Posterior vena cava (tissue), 2 donors: ENCODE measurements at regions not wholly inside any gene's neighbourhood (a gene's known extent, or its start where the extent isn't known, plus 50 kb on each side); places are given as distances from the start of the nearest gene placed in this dataset.
"Not testable (repeated sequence)": the region's sequence is repeated elsewhere in the genome, so short reads cannot be mapped to it uniquely, and the experiment has no call there.

Experiments used
- DNase-seq: peaks from one replicate; pipeline ENCODE4 v3.0.0-alpha.2; 2020; ENCODE audit warnings: low spot score
- intact Hi-C, 2 donors: fragments of 100-400 bp; cut with DNase I; formaldehyde crosslinking; loops; one replicate each; pipeline versions ENCODE4 v1.14.1 to v1.14.2; 2022 to 2023
- donor health status: DM: yes; HTN: yes; CAD: no.
- donor health status: DM: yes; HTN: yes; CAD: no.

DNA sequence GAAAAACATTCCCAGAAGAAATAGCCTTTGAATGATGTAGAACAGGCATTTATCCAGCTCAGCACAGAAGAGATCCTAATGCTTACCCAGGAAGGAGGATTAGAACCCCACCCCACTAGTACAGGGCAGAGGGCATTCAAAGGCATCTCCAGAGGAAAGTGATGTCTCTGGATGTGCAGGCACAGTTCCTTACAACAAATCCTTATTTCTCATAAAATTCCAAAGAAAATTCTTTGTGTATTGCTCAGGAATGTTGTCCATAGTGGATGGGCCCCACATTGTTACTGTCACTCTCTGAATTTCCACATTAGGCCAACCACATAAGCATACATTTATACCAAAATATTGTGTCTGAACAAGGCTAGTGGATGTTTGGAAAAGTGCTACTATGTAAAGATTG is 243.0 kb downstream of the ADRA2A start:
- no peak for DNase-seq
- intact Hi-C loops = no loop called here

DNA sequence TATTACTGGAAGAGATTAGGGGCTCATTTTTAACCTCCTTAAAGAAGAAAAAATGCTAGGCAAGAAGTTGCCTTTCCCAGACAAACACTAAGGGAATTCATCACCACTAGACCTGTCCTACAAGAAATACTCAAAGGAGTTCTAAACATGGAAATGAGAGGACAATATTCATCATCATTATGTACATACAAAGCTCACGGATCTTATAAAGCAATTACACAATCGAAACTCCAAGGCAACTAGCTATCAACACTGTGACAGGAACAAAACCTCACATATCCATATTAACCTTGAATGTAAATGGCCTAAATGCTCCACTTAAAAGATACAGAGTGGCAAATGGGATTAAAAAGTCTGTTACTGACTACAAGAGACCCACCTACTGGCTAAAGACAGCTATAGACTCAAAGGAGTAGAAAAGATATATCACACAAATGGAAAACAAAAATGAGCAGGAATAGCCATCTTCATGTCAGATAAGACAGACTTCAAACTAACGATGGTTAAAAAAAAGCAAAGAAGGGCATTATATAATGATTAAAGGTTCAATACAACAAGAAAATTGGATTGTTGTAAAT is 246.6 kb downstream of the ADRA2A start:
- no peak for DNase-seq
- intact Hi-C loops = no loop called here

DNA sequence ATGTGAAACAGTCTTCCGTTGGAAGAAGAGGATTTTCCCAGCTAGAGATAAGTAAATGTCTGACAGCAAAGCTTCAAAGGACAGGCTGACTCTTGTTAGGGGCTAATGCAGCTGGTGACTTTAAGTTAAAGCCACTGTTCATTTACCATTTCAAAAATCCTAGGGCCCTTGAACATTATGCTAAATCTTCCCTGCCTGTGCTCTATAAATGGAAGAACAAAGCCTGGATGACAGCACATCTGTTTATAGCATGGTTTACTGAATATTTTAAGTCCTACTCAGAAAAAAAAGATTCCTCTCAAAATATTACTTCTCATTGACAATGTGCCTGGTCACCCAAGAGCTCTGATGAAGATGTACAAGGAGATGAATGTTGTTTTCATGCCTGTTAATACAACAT is 255.3 kb downstream of the ADRA2A start:
- DNase-seq, intact Hi-C loops: not testable (repeated sequence)

DNA sequence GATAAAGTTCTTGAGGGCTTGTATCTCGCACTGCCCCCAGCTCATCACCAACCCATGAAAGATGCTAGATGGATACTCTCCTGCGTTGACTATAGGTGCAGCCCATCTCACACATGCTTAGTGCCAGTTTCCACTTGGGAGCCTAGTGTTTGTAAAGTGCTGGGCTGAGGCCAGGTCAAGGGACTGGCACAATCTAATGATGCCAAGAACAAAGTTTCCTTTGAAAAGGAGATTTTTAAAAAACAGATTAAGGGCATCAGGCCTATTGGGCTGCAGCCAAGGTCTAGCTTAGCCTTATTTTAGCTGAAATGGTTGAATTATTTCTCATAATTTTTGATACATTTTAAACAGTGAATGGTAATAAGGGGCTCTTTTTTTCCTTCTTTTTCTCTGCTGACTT is 259.0 kb downstream of the ADRA2A start:
- intact Hi-C loops = no loop called here
- DNase-seq = no peak

DNA sequence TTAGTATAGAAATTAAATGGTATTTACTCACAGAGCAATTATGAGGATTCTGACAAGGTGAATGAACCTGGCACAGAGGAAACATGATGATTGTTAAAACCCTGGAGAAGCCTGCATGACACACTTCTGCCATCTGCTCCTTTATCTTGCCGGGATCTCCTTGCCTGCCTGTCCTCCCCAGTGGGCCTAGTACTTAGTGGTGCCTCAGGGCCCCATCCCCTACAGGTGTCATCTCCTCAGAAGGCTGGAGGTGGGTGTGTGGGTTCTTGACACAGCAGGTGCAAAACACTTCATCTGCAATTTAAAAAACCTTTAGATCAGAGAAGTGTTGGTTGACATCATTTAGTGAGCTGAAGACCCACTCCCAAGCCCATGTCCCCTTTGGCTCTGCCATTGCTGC is 261.2 kb downstream of the ADRA2A start:
- intact Hi-C loops = no loop called here
- no peak for DNase-seq

DNA sequence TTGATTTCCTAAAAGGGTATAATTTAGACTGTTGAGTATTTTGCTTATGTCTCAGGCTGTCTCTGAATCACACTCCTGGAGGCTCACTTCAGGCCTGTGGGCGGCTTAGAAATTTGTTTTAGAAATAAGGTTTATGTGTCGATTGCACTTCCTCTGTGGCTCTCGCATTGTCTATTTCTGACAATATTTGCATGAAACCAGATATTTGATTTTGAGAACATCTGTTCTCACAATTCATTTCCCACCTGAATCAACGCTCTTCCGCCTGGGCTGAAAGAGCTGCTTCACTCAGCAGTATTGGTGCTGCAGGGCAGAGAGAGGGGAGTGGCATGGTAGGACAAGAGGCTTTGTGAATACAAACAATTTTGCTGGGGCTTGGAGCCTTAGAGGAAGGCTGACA is 262.0 kb downstream of the ADRA2A start:
- intact Hi-C loops = no loop called here
- no peak for DNase-seq

DNA sequence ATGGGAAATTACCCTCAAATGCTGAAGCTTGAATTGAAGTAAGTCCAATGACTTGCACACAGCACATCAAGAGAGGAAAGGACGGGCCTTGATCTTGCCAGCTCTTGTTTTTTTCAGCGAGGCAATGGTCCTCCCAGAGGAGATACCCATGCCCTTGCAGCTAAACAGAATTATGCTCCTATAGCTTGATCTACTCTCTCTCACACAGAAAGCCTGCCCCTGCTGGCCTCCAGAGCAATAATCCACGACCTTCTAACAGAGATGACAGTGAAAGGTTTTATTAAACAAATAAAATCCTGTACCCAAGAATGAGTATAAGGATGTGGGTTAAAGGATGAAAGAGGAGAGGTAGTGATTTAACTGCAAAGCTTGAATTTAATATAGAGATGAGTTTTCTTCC is 268.0 kb downstream of the ADRA2A start:
- intact Hi-C loops = no loop called here
- DNase-seq = no peak

DNA sequence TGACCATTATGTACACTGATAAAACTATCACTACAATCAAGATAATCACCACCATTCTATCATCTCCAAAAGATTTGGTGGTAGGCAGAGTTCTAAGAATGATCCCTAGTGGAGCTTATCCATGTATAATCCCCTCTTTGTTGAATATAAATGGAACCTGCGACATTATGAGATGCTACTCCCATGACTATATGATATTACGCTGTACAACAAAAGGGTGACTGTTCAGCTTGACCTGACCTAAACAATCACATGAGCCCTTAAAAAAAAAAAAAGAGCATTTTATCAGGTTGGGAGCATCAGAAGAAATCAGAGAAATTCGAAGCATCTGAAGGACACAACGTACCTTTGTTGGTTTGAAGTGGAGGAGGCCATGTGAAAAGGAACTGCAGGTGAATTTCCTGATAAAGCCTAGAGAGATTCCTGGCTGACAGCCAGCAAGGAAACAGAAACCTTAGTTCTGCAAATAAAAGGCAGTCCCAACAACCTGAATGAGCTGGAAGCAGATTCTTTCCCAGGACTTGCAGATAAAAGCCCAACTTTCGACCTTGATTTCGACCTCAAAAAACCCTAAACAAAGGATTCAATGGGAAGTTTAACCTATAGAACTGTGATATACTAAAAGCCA is 270.7 kb downstream of the ADRA2A start:
- intact Hi-C loops = no loop called here
- DNase-seq = no peak

DNA sequence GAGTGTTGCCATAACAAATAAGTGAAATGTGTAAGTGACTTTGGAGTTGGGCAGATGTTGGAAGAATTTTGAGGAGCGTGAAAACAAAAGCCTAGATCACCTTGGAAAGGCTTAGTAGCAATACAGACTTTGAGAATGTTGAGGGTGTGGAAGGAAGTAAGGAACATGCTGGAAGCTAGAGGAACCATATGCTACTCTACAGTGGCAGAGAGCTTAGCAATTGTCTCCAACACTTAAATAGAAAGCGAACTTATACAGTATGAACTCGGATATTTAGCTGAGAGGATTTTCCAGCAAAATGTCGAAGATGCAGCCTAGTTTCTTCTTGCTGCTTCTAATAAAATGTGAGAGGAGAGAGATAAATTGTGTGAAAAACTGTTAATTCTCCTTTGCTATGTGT is 271.2 kb downstream of the ADRA2A start:
- intact Hi-C loops = no loop called here
- DNase-seq = no peak

DNA sequence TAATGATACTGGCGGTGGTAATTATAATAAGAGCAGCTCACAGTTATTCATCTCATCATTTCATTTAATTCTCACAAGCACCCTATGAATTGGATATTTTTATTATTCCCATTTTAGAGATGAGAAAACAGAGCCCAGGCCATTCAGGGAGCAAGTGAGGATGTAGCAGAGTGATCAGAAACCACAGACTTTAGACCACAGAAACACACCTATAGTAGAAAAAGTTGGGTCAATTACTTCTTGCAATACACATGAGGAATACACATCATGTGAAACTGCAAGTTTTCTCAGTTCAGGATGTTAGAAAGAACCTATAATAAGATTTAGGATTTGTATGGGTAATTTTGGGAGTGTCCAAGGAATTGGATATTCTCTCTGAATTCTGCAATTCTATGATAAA is 278.0 kb downstream of the ADRA2A start:
- intact Hi-C loops = no loop called here
- DNase-seq = no peak

DNA sequence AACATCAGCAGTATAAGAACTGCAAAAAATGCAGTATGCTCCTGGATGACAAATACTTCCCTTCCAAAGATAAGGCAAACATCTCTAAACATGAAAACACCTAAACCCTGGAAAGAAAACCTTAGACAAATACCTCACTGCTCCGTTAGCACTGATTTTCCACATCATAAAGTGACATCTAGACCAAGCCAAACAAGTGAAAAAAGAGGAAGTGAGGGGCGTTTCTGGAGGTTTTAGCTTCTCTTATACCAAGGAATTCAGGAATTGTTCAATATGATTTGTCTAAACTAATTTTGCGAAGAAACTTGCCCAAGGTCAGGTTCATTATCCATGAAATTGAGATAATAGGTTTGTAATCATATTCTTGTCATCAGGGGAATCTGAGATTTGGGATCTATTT is 279.7 kb downstream of the ADRA2A start:
- intact Hi-C loops = no loop called here
- no peak for DNase-seq

DNA sequence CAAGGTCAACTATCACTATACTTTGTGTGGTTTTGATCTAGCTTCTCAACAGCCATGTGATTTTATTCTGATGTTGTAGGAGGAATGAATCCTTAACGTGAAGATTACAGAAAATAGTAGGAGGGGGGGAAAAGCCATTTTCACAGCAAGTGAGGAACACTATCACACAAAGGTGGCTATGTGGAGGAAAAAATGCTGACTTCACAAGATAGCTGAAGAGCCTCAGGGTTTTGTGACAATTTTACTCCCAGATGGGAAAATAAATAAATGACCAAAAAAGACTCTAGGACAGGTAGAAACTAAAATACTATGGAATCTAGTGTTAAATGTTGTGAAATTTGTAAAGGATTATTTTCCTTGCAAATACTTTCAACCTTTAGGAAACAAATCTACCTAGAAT is 281.0 kb downstream of the ADRA2A start:
- intact Hi-C loops = no loop called here
- DNase-seq = no peak

DNA sequence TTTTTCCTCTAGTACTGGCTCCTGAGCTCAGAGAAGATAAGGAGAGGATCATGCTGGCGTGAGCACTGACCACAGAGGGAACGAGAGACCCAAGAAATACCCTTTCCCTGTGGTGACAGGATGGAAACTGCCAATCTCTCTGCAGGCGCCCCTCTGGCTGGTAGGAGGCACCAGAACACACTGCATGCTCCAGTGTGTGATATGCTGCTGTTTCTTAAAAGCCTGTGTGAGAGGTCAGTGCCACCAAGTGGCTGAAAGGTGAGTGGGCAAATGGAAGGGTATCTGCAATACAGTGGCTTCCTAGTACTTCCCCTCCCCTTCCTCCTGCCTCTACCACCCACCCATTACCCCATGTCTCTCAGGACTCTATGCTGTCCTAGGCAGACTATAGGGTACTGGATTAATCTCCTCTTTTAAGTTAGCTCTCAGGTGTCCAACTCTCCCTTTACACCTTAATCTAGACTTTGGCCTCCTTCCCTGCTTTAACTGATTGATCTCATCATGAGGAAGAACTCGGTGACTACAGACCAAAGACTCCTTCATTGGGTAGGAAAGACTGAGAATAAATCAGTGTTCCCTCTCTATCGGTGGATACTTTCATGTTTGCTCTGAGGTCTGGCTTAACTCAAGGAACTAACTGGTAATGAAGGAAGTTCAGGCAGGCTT is 283.6 kb downstream of the ADRA2A start:
- intact Hi-C loops = no loop called here
- no peak for DNase-seq

DNA sequence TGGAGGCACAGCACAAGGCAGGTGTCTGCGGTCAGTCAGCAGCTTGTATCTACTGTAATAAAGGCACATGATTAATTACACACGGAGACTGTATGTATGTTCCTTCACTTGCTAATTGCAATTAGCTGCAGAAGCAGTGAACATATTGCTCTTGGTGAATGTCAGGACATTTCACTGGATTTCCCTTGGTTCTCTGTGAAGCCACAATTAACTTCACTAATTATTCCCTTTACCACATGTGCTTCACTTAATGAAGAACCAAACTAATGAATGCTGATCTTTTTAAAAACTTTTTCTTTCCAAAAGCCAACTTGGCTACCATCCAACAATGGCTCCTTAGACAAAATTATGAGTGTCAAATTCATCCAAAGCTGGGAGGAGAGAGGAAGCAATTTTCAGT is 290.7 kb downstream of the ADRA2A start:
- intact Hi-C loops = no loop called here

DNA sequence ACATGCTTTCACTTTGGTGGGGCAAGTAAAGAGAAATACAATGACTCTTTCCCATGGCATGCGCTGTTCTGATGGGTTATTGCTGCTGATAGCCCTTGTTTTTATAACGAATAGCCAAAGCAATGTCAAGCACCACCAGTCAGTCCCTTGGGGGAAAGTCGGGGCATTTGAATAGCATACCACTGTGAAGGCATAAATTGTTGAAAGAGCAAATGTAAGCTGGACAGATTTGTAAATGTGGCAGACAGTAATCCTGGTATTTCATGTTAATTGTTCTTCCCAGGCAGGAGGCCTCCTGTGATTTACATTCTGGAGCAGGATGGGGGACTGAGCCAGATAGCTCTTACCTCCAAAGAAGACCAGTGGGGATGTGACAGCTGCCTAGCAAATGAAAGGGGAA is 293.3 kb downstream of the ADRA2A start:
- DNase-seq = no peak
- intact Hi-C loops = no loop called here

More for the DNA sequence above, 290.7 kb downstream of the ADRA2A start:
- DNase-seq = no peak

DNA sequence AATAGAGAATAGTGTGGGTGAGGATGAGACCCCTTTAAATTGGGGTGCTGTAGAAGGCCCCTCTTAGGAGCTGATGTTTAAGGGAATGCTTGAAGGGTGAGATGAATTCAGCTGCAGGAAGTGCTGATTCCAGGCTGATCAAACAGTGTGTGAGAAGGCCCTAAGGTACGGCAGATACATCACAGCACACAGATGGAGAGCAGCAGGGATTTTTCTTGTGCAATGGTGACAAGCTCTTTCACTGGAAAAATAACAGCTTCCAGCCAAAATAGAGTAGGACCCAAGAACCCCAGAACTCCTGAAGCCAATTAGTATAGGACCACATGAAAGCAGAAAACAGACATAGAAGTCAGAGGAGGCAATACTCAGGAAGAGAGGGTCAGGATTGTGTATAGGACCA is 296.9 kb downstream of the ADRA2A start:
- DNase-seq = no peak
- intact Hi-C loops = no loop called here

DNA sequence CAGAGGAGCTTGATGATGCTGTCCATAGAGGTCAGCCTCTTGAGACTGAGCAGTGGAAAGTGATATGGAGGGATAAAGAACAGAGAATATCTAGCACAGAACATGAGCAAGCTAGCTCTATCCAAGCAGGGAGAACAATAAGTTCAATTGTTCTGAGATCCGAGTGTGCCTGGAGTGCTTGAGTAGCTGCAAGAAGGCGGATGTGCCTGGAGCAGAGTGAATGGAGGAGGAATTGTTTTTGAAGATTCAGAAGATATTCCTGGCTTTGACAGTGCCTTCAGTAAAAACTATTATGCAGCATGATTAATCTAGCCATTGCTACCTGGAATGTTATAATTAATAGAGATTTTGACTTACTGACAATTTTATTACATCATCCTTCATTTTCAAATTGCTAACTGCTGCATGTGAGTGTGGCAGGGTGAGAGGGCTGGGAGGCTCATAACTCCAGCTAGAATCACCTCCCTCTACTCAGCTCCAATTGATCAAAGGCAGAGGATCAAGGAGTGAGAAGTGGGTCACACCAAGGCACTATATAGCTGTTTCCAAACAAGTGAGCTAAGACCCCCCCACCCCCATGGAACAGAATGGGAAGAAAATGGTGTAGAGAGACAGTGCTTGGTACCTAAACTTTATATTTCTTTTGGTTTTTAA is 302.8 kb downstream of the ADRA2A start:
- DNase-seq = no peak
- intact Hi-C loops = no loop called here

DNA sequence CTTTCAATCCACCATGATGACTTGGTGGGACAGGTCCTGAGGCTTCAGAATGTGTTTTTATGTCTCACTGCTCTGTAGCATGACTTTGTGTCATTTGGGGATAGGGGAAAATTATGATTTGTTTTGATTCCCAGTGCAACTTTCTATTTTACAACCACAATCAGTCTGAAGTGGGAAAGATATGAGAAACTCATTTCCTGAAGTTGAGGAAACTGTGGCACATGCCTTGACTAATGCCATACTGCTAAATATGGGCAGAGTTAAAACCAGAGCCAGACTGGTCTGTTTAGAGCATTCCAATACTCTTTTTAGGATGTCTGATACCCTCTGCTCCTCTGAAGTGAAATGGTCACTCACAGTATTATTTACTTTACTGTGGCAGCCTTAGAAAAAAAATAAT is 307.7 kb downstream of the ADRA2A start:
- intact Hi-C loops = no loop called here

DNA sequence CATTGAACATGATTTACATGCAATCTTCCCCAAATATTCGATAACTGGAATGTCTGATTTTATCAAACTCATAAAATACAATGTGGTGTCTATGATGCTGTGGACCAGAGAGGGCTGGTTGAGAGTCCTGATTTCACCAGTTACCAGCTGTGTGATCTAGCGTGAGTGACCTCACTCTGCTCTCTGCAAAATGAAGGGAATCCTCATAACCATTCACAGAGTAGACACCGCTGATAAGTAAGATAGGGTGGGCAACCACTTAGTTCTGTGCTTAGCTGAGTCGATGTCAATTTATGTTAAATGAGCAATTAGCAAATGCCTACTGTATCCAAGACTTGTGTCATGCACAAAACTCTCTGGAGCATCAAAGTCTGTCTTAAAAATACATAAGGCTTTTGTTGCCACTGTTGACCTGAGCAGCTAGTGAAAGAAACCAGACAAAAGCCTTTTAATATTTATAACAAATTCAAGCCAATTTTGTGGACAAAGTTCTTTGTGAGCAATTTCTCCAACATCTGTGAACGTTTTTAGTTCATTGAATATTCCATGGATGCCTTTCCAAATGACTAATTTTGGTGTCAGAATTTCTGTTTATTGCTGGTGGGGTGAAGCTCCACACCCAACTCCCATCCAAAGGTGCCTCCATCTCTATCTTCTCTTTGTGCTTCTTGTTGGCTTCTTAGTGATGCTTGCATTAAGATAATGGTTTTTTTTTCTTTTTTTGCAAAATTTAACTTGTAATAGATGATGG is 314.2 kb downstream of the ADRA2A start:
- intact Hi-C loops = no loop called here

More for the DNA sequence above, 307.7 kb downstream of the ADRA2A start:
- no peak for DNase-seq

DNA sequence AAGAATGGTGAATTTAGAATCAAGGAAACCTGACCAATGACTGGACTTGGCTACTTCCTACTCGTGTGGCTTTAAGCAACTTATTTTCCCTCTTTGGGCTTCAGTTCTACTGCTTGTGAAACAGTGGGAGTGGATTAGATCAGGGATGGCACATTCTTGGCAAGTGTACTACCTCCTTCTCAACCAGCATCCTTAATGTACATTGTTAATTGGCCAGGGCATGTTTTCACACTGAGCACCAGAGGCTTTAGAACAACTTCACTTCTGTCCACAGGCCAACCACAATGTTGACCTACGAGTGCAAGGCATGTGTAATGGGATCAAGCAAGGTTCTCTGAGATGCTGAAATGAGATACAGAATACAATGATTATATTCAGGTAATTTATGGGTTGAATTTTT is 315.3 kb downstream of the ADRA2A start:
- intact Hi-C loops = no loop called here
- DNase-seq = no peak

More for the DNA sequence above, 314.2 kb downstream of the ADRA2A start:
- DNase-seq = no peak
